Muscle of leg (tissue), 3 donors: ENCODE measurements at regions not wholly inside any gene's neighbourhood (a gene's known extent, or its start where the extent isn't known, plus 50 kb on each side); places are given as distances from the start of the nearest gene placed in this dataset.
"Not testable (repeated sequence)": the region's sequence is repeated elsewhere in the genome, so short reads cannot be mapped to it uniquely, and the experiment has no call there.

Source experiments
- DNase-seq: peaks from one replicate; pipeline ENCODE4 v3.0.0; 2013
- H3K27ac ChIP-seq: one replicate; pipeline ENCODE4 v1.5.1; 2013; ENCODE audit warnings: mild to moderate bottlenecking, low read length, control low read depth
- H3K27me3 ChIP-seq: one replicate; pipeline ENCODE4 v1.6.1; 2013; ENCODE audit warnings: low read length; ENCODE audit not compliant: control insufficient read depth, insufficient read depth
- H3K36me3 ChIP-seq: one replicate; pipeline ENCODE4 v1.6.1; 2013; ENCODE audit warnings: low read length; ENCODE audit not compliant: control insufficient read depth, insufficient read depth
- H3K4me1 ChIP-seq: one replicate; pipeline ENCODE4 v1.6.1; 2013; ENCODE audit warnings: low read length; ENCODE audit not compliant: control insufficient read depth, insufficient read depth
- H3K4me3 ChIP-seq: one replicate; pipeline ENCODE4 v1.5.1; 2013; ENCODE audit warnings: low read length, control low read depth
- H3K9me3 ChIP-seq: replicated peaks from 2 replicates; pipeline ENCODE4 v1.6.1; 2013; ENCODE audit warnings: low read depth, low read length; ENCODE audit not compliant: control insufficient read depth
- WGBS: methylation state at CpG from one replicate; pipeline ENCODE4 v1.1.5; 2013; ENCODE audit warnings: missing lambda C conversion rate; ENCODE audit not compliant: insufficient coverage; 5-methylcytosine and 5-hydroxymethylcytosine counted together

DNA sequence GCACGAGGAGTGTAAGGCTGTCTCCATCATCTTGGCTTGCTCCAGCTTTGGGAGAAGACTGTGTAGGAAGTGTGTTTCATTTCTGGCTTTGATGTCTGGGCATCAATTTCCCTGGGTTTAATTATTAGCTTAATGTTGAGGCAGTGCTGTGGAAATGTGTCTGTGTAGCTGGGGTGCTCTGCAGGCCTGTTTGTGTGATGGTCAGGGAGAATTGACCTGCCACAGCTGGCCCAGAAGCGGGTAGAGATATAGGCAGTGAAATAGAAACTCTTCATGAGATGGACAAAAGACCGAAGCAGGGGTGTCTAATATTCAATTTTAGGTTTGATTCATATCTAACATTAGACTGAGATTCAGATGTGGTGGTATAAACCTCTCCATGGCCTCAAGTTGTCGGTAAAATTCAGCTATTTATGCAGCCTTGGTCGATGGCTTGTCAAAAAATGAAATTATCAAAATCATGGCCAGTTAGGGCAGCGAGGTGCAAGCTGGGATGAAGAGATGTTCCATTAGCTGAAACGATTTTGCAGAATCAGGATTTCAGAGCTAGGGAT is 95.3 kb upstream of the SNX9 start:
- Histone ChIP-seq H3K4me1 (peaks cover 12% of the 10 kb centered on the region), H3K27ac (no peak overlapping the region), H3K9me3 (peaks cover 10% of the 10 kb centered on the region), H3K27me3 (no peaks in the 10 kb centered on the region), H3K36me3 (no peaks in the 10 kb centered on the region), H3K4me3 (no peak overlapping the region)
- no peak for DNase-seq
- 100% methylated on average over 3 of the region's 7 CpGs for WGBS

DNA sequence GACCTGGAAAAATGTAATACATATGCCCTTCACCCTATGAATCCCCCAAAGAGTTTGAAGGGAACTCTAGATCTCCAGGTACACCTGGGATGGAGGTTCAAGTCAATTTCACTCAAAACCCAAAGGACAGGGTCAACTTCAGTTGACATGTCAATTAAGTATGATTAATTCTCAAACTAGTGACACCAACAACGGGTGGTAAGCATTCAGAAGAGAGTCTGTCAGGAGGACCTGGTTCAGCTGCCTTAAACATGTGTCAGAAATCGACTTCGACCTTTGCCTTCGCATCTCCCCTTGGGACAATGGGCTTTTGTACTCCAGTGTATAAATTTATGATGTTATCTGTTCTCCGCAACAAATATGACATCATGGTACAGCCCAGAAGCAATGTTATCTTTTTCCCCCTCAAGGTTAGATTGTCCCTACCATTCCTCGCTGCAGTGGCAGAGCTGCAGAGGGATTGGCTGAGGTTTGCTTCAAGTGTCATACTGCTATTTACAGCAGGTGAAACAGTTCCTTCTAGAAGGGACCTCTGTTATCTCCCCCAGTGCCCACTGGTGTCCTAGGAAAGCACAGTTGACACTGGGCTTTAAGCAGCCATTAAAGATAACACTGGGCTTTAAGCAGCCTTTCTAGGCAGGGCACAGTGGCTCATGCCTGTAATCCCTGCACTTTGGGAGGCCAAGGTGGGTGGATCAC is 94.7 kb upstream of the SNX9 start:
- Histone ChIP-seq H3K4me3 (no peak overlapping the region), H3K9me3 (peaks cover 10% of the 10 kb centered on the region), H3K4me1 (peaks cover 11% of the 10 kb centered on the region), H3K27ac (no peak overlapping the region), H3K27me3 (no peaks in the 10 kb centered on the region), H3K36me3 (no peaks in the 10 kb centered on the region)
- no CpG with 5 or more reads among the region's 6 CpGs for WGBS
- no peak for DNase-seq

DNA sequence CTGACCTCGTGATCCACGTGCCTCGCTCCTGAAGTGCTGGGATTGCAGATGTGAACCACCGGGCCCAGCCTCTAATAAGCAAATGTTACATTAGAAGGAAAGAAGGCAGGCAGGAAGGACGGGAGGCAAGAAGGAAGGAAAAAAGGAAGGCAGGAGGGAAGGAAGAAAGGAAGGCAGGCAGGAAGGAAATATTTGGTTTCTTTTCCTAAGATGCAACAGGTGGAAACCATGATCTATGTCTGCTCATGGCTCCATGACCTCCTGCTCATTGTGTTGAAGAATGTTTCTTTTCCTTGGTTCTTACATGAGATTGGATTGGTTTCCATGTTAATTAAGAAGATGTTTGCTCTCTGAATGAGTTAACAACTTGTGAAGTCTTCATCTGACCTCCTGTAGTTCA is 91.8 kb upstream of the SNX9 start:
- WGBS, result 89% methylated on average over 5 of the region's 5 CpGs
- peaks cover 3% of the 10 kb centered on the region for H3K4me1 ChIP-seq

DNA sequence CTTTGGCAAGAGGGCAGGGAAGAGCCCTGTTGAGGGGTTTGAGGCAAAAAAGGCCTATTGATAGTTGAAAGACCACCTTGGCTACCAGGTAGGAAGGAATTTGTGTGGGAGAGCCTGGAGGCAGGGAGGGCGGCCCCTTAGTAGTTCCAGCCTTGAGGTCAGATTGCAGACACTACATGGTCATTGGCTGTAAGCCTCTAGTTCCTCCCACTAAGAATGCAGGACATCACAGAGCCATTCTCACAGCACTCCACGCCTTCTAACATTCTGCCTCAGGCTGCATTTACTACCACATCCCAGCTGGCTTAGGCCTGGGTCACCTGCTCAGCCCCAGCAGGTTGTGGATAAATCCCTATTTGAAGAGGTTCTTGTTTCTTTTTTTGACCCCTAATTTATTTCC is 91.0 kb upstream of the SNX9 start:
- peaks cover 3% of the 10 kb centered on the region for H3K4me1 ChIP-seq
- H3K27me3 ChIP-seq, result no peaks in the 10 kb centered on the region
- H3K36me3 ChIP-seq, result no peaks in the 10 kb centered on the region
- H3K4me3 ChIP-seq, result no peak overlapping the region
- 83% methylated on average over 1 of the region's 2 CpGs for WGBS
- no peak overlapping the region for H3K27ac ChIP-seq
- DNase-seq, result no peak
- H3K9me3 ChIP-seq, result no peaks in the 10 kb centered on the region

More for the DNA sequence above, 91.8 kb upstream of the SNX9 start:
- no peaks in the 10 kb centered on the region for H3K27me3 ChIP-seq
- no peak overlapping the region for H3K4me3 ChIP-seq
- no peaks in the 10 kb centered on the region for H3K36me3 ChIP-seq
- no peaks in the 10 kb centered on the region for H3K9me3 ChIP-seq
- no peak overlapping the region for H3K27ac ChIP-seq
- no peak for DNase-seq

DNA sequence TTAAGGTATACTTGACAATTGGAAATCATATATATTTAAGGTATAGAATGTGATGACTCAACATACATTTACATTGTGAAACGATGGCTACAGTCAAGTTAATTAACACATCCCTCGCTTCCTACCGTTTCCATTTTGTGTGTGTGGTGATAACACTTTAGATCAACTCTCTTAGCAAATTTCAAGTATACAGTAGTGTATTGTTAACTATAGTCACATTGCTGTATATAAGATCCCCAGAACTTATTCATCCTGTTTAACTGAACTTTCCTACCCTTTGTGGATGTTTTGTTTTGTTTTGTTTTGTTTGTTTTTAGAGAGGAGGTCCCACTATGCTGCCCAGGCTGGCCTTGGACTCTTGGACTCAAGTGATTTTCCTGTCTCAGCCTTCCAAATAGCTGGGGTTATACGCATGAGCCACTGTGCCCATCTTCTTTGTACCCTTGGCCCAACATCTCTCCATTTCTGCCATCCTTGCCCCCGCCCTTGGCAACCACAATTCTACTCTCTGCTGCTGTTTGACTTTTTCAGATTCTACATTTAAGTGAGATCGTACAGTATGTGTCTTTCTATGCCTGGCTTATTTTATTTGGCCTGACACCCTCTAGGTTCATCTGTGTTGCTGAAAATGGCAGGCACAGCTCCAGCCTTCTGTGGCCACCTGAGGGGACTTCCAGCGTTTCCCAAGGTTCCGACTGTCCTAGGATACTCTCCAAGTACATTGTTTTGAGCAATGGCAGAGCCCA is 90.5 kb upstream of the SNX9 start:
- Histone ChIP-seq H3K4me1 (peaks cover under 1% of the 10 kb centered on the region), H3K4me3 (no peak overlapping the region), H3K27me3 (no peaks in the 10 kb centered on the region), H3K27ac (no peak overlapping the region), H3K9me3 (no peaks in the 10 kb centered on the region), H3K36me3 (no peaks in the 10 kb centered on the region)
- DNase-seq, result no peak
- WGBS, result 95% methylated on average over 3 of the region's 8 CpGs

DNA sequence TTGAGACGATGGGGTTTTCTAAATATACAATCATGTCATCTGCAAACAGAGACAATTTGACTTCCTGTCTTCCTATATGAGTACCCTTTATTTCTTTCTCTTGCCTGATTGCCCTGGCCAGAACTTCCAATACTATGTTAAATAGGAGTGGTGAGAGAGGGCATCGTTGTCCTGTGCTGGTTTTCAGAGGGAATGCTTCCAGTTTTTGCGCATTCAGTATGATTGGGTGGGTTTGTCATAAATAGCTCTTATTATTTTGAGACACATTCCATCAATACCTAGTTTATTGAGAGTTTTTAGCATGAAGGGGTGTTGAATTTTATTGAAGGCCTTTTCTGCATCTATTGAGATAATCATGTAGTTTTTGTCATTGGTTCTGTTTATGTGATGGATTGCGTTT is 86.5 kb upstream of the SNX9 start:
- 100% methylated on average over 1 of the region's 4 CpGs for WGBS

DNA sequence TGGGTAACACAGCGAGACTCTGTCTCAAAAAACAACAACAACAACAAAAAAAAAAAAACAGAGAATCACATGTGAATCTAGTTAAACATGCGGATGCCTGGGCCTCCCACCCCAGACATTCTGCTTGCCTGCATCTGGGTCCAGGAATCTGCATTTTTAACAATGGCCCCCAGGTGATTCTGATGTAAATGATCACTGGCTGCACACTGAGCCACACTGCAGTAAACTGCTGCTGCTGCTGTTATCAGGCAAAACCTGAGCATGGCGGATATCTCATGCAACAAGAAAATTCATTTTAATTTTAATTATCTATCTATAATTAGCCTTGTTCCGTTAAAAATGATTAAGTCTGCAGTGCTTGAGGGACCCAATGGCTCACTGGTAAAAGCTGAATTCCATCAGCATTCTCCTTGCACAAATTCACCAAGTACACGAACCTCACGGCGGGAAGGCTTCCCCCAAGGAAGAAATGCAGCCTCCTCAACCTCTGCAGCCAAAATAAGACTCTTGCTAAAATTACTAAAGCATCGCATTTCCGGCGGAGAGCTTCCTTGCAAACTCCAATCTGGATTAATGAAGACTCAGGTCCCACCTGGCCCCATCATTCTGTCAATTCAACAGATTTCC is 81.6 kb upstream of the SNX9 start:
- Histone ChIP-seq H3K27ac (peak overlapping the region; percentile 80), H3K27me3 (no peaks in the 10 kb centered on the region), H3K4me3 (no peak overlapping the region), H3K9me3 (no peaks in the 10 kb centered on the region), H3K4me1 (peaks cover 17% of the 10 kb centered on the region), H3K36me3 (no peaks in the 10 kb centered on the region)
- DNase-seq, result no peak
- WGBS, result 21% methylated on average over 7 of the region's 10 CpGs

More for the DNA sequence above, 86.5 kb upstream of the SNX9 start:
- H3K4me1 ChIP-seq, DNase-seq, H3K4me3 ChIP-seq, H3K36me3 ChIP-seq, H3K27ac ChIP-seq, H3K27me3 ChIP-seq, H3K9me3 ChIP-seq: not testable (repeated sequence)

DNA sequence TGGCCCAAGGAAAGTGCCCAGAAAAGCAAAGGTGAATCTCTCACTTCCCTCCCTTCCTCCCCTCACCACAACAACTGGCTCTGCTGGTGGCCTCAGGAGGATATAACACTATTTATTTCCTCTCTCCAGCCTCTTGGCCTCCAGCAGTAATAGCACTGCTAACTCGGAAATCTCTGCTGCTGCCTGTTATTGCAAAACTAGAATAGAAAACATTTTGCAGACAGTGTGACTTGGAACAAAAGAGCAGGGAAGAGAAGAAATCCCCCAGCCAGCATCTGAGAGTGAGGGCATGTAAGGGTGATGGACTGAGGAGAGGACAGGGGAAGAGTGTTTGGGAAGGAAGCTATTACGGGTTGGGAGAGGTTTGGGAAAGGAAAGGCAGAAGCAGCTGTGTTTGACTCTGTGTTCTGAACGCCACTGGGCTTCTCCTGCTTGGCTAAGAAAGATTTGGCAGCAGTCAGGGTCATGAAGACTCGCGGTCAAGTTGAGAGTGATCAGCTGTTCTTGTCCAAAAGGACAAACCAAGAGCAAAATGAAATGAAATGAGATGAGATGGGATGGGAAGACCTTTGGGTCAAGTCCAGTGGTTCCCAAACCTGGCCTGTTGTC is 81.0 kb upstream of the SNX9 start:
- peak; percentile 93 for DNase-seq
- Histone ChIP-seq H3K36me3 (no peaks in the 10 kb centered on the region), H3K27me3 (no peaks in the 10 kb centered on the region), H3K9me3 (no peaks in the 10 kb centered on the region), H3K4me3 (no peak overlapping the region), H3K27ac (peak overlapping the region; percentile 80), H3K4me1 (peaks cover 17% of the 10 kb centered on the region)
- 17% methylated on average over 5 of the region's 5 CpGs for WGBS

DNA sequence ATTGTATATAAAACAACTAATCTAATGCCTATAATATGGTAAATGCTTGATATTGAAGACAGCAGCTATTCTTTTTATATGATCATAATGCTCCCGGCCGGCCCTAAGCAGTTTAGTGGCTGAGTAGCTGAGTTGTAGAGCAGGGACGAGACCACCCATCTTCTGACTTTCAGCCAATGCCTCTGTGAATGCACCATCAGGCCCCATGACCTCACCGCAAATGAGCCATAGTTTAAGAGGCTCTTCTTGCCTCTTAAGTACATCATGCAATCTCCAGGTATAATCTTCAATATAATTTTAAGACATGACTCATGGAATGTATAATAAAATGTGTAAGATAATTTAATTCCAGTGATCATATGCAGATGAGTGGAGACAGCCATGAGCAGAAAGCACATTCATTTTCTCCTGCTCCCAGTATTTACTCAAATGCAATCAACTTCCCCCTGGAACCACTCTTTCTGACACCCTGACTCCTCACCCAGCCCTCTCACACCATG is 78.9 kb upstream of the SNX9 start:
- WGBS, result no CpG with 5 or more reads among the region's 4 CpGs
- Histone ChIP-seq H3K9me3 (no peaks in the 10 kb centered on the region), H3K36me3 (no peaks in the 10 kb centered on the region), H3K27me3 (no peaks in the 10 kb centered on the region), H3K27ac (no peak overlapping the region), H3K4me3 (no peak overlapping the region), H3K4me1 (peaks cover 17% of the 10 kb centered on the region)
- DNase-seq, result no peak

DNA sequence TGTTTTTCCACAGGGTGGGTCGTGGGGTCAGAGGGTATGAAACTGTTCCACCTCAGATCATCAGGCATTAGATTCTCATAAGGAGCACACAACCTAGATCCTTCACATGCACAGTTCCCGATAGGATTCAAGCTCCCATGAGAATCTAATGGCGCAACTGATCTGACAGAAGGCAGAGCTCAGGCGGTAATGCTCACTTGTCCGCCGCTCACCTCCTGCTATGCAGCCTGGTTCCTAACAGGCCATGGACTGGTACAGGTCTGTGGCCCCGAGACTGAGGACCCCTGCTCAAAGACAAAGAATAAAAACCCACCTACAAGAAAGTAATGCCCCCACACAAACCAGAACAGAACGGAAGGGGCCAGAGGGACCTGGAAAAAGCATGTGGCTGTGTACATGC is 76.1 kb upstream of the SNX9 start:
- Histone ChIP-seq H3K36me3 (no peaks in the 10 kb centered on the region), H3K4me1 (peaks cover 9% of the 10 kb centered on the region), H3K27ac (no peak overlapping the region), H3K4me3 (no peak overlapping the region), H3K27me3 (no peaks in the 10 kb centered on the region), H3K9me3 (no peaks in the 10 kb centered on the region)
- WGBS, result 98% methylated on average over 5 of the region's 8 CpGs
- DNase-seq, result no peak
